ENCODE measurements at regions not wholly inside any gene's neighbourhood (a gene's known extent, or its start where the extent isn't known, plus 50 kb on each side); places are given as distances from the start of the nearest gene placed in this dataset.
"Not testable (repeated sequence)": the region's sequence is repeated elsewhere in the genome, so short reads cannot be mapped to it uniquely, and the experiment has no call there.

GRCh38 chr16:21422824-21423223 lies 144.7 kb upstream of the CRYM start:
- FAIRE-seq; DNase-seq (ENCODE audit: insufficient read length): not testable (repeated sequence)

- DNase-seq (ENCODE audit: insufficient read length); FAIRE-seq: not testable (repeated sequence)
Measured at GRCh38 chr16:21404699-21405098, 126.6 kb upstream of the CRYM start.

GRCh38 chr16:21397866-21398265 lies 119.8 kb upstream of the CRYM start:
- not testable (repeated sequence) for DNase-seq (ENCODE audit: insufficient read length); FAIRE-seq

GRCh38 chr16:21396545-21396944 lies 118.5 kb upstream of the CRYM start:
- DNase-seq (ENCODE audit: insufficient read length); FAIRE-seq: not testable (repeated sequence)

GRCh38 chr16:21390634-21391033 lies 112.5 kb upstream of the CRYM start:
- FAIRE-seq; DNase-seq (ENCODE audit: insufficient read length): not testable (repeated sequence)

- FAIRE-seq; DNase-seq (ENCODE audit: insufficient read length): not testable (repeated sequence)
Measured at GRCh38 chr16:21389860-21390259, 111.8 kb upstream of the CRYM start.

GRCh38 chr16:21387757-21388156 lies 109.7 kb upstream of the CRYM start:
- DNase-seq (ENCODE audit: insufficient read length); FAIRE-seq: not testable (repeated sequence)

GRCh38 chr16:21386201-21386915 lies 108.3 kb upstream of the CRYM start:
- not testable (repeated sequence) for DNase-seq (ENCODE audit: insufficient read length); FAIRE-seq

GRCh38 chr16:21383682-21384081 lies 105.6 kb upstream of the CRYM start:
- not testable (repeated sequence) for DNase-seq (ENCODE audit: insufficient read length); FAIRE-seq

GRCh38 chr16:21379645-21380044 lies 101.6 kb upstream of the CRYM start:
- FAIRE-seq; DNase-seq (ENCODE audit: insufficient read length): not testable (repeated sequence)

- FAIRE-seq; DNase-seq (ENCODE audit: insufficient read length): not testable (repeated sequence)
Measured at GRCh38 chr16:21376196-21376899, 98.3 kb upstream of the CRYM start.

GRCh38 chr16:21375334-21375733 lies 97.2 kb upstream of the CRYM start:
- not testable (repeated sequence) for FAIRE-seq; DNase-seq (ENCODE audit: insufficient read length)

- DNase-seq (ENCODE audit: insufficient read length): not testable (repeated sequence)
Measured at GRCh38 chr16:21373454-21373853, 95.4 kb upstream of the CRYM start.

GRCh38 chr16:21372862-21373261 lies 94.8 kb upstream of the CRYM start:
- not testable (repeated sequence) for DNase-seq (ENCODE audit: insufficient read length); FAIRE-seq

More at GRCh38 chr16:21373454-21373853, 95.4 kb upstream of the CRYM start:
- FAIRE-seq: not testable (repeated sequence)

GRCh38 chr16:21372162-21372835 lies 94.2 kb upstream of the CRYM start:
- not testable (repeated sequence) for DNase-seq (ENCODE audit: insufficient read length); FAIRE-seq

- not testable (repeated sequence) for FAIRE-seq; DNase-seq (ENCODE audit: insufficient read length)
Measured at GRCh38 chr16:21370791-21371190, 92.7 kb upstream of the CRYM start.

- FAIRE-seq; DNase-seq (ENCODE audit: insufficient read length): not testable (repeated sequence)
Measured at GRCh38 chr16:21368973-21369942, 91.2 kb upstream of the CRYM start.

- DNase-seq (ENCODE audit: insufficient read length); FAIRE-seq: not testable (repeated sequence)
Measured at GRCh38 chr16:21367733-21368421, 89.8 kb upstream of the CRYM start.

GRCh38 chr16:21366998-21367397 lies 88.9 kb upstream of the CRYM start:
- DNase-seq (ENCODE audit: insufficient read length); FAIRE-seq: not testable (repeated sequence)

Measured in GM12892 (cell line).